ENCODE measurements at regions not wholly inside any gene's neighbourhood (a gene's known extent, or its start where the extent isn't known, plus 50 kb on each side); places are given as distances from the start of the nearest gene placed in this dataset.

GRCh38 chr4:100843910-100844309 lies 326.1 kb upstream of the EMCN start:
- no peak for DNase-seq (ENCODE audit: low read depth)

GRCh38 chr4:100842856-100843255 lies 325.0 kb upstream of the EMCN start:
- DNase-seq (ENCODE audit: low read depth), result no peak

DNA sequence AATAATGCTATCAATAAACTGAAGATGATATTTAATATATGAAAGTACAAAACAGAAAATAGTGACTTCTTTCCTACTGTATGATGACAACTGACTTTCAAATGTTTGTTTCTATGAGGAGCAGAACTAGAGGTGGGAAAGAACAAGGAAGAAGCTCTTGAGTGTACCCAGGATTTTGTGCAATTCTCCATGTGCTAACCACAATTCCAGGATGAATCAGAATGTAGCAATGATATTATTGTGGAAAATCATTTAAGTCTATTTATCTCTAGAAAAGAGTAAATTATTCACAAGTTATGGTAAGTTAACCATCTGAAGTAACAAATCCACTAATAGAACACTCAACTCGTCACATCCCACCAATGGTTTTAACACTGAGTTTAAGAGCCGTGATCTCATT lies 324.1 kb upstream of the EMCN start:
- DNase-seq (ENCODE audit: low read depth), result no peak

DNA sequence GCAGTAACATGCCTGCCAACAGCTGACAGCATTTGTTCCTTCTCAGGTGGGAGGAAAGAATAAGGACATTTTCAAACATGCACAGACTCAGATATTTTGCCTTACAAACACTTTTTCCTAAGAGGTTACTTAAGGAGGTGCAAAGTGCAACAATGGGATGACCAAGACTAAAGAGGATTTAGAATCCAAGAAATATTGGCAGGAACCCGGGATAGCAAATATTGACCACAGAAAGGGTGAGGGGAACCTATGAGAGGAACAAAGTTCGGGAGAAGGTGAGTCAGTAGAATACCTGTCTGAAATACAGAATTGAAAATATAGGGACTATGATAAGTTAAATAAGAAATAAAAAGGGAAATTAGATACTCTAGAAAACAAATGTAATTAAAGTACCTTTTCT lies 321.9 kb upstream of the EMCN start:
- DNase-seq (ENCODE audit: low read depth), result no peak

- no peak for DNase-seq (ENCODE audit: low read depth)
Measured at GRCh38 chr4:100838286-100838685, 320.5 kb upstream of the EMCN start.

GRCh38 chr4:100836929-100837328 lies 319.1 kb upstream of the EMCN start:
- DNase-seq (ENCODE audit: low read depth), result no peak

GRCh38 chr4:100834616-100835015 lies 316.8 kb upstream of the EMCN start:
- DNase-seq (ENCODE audit: low read depth), result no peak

DNA sequence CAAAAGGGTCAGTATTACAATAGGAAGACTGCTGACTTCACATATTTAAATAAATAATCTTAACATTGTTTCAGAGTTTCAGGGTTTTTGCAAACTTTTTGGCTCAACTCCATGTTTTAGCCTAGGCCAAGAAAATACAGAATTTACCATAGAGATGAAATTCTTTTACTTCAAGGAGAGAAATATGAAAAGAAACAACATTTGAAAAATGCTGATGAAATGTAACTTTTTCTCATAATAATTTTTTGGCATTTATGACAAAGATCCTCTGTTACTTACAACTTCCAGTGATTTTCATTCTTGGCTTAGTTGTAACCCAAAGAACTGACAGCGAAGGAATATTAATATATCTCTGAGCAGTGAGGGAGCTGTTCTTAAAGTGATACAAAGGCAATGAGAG lies 316.1 kb upstream of the EMCN start:
- no peak for DNase-seq (ENCODE audit: low read depth)

GRCh38 chr4:100828986-100829685 lies 311.3 kb upstream of the EMCN start:
- DNase-seq (ENCODE audit: low read depth), result peak; percentile 62

- DNase-seq (ENCODE audit: low read depth), result no peak
Measured at GRCh38 chr4:100828364-100828763, 310.5 kb upstream of the EMCN start.

DNA sequence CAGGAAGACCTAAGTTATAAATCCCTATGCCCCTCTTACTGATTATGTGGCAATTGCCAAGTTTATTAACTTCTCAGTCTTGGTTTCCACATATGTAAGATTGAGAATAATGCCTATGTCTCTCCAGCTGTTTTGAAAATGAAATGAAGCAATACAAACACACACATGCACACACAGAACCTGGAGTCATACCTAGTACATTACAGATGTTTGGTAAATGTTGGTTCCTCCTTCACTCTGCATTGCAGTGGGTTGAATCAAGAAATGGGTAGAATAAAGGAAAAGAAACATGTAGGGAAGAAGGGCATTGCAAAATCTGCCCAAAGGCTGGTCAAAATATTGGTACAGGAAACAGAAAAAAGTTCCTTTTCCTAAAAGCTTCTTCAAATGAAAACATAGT lies 309.9 kb upstream of the EMCN start:
- no peak for DNase-seq (ENCODE audit: low read depth)

DNA sequence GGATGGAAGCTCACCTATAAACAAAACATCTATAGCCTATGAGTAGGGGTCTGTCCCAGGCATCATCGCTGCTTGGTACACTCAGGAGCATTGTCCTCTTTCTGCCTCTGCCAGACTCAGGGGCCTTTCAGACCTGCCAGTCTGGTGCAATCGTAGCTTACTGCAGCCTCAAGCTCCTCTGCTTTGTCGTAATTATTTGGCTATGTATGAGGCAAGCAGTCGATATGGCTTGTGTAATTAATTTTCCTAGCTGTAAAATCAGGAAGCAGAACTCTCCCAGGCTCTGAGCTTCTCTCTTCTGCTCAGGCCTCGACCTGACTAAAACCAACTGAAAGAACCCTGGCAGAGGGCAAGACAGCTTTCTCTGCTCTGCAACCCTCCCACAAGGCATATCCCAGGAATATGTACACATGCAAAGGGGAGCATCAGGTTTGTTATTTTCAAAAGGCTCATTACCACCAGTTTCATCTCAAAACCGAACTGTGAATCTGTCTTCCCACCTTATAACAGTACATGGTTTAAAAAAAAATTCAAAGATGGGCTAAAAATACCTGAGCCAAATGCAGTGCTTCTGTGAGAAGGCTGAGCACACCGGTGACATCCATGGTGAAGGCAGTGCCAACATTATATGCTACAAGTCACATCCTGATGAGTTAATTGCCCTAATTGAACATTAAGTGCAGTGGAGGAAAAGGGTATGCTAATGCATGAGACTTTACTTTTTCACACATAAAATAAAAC lies 309.2 kb upstream of the EMCN start:
- DNase-seq (ENCODE audit: low read depth), result no peak

DNA sequence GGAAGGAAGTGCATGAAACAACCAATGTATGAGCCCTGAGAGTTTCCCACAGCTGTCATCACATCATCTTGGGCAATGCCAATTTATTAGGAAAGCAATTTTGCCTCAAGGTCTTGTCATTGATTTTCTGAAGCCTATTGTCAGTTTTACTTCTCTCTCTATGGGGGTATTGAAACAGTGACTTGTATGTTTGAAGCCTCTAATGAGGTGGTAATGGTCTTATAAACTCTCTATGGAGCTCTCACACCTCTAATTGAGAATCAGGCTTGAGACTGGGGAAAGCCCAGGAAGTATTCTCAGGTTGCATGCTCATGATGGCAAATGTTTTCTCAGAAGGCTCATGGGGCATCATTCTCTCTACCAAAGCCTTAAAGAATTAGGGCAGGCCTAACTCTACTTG lies 308.2 kb upstream of the EMCN start:
- no peak for DNase-seq (ENCODE audit: low read depth)

GRCh38 chr4:100823993-100824323 lies 306.1 kb upstream of the EMCN start:
- no peak for DNase-seq (ENCODE audit: low read depth)

DNA sequence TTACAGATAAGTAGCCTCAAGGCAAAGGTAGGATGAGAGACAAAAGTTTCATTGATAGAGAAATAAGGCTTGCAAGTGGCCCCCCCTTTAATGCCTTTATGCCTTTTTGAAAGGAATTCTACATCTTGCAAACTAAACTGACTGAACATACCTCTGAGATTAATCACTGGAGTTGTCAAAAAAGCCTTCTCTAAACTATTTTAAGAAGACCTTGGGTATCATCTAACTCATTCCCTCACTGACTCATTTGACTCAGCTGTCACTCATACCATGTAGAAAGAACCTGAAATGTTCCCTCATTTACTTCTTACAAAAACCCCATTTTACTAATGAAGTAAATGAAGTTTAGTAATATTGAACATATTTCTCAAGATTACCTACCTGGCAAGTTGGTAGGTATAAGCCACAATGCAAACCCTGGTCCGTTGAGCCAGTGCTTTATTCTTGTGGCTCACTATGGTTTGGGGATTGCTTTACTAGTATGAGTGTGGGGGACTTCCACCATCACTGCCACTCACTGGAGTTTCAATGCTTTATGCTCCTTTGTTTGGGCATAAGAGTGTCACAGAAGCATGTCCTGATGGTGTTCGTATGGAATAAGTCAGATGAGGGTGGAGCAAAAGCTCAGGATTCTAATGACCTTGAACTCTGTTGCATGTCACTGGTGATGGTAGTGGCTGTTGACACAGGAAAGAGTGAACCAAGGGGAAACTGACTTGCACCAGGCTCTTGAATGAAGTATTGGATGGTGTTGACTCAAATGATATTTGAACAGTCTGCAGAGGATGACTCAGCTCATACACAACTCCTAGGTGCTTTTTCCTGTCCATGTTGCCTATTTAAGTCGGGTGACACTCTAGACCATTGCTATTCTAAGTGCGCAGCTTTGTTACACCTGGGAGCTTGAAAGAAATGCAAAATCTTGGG lies 305.5 kb upstream of the EMCN start:
- DNase-seq (ENCODE audit: low read depth), result peak; percentile 87

GRCh38 chr4:100820249-100820648 lies 302.4 kb upstream of the EMCN start:
- DNase-seq (ENCODE audit: low read depth), result no peak

DNA sequence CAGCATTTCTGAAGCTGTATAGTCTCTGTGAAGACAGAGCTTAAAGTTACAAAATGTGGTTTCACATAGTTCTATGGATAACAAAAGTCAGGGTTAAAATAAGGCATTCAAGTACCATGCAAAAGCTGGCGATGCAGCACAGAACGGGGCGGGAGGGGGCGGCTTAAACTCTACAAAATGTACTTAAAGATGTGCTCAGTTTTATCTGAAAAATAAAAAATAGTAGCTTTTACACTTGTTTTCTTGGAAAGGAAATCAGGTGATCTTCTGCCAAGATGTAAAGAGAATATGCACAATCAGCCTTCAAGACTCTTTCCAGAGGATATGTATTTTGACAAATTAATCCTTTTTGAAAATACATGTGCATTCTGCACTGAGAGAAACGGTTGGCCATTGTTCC lies 301.7 kb upstream of the EMCN start:
- DNase-seq (ENCODE audit: low read depth), result no peak

DNA sequence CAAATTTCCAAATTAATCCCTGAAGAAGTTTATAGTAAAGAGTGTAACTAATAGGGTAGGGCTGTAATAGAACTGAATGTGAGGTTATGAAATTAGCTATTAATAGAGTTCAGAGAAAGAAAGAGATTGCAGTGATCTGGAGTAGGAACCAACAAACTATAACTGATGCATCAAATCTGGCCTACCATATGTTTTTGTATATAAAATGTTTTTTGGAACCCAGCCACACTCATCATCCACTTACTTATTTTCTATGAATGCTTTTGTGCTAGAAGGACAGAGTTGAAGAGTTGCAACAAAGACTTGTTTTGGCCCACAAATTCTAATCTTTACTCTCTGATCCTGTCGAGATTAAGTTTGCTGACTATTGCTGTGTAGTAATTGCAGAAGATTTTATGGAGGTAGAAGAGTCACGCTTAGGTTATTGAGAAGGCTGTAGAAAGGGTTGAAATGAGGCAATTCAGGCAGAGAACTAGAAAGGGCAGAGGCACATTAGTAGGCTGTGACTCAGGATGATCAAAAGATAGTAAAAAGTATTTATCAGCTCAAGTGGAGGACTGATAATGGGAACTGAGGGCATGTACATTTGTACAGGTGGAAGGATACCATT lies 298.7 kb upstream of the EMCN start:
- no peak for DNase-seq (ENCODE audit: low read depth)

DNA sequence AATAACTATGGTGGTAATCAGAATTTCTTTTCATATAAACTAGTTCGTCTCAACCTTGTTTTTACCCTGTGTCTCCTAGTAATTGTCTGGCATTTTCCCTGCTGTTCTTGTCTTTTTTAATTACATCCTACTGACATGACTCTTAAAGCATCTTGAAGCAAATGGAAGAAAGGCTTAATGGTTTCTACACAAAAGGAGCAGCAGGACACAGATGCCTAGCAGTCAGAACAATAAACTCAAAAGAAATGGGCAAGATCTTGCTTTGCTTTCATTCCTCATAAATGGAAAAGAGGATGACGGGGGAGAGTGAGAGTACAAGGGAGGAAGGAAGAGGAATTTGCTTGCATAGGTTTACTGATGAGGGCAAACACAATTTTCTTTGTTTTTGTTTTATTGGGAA lies 293.2 kb upstream of the EMCN start:
- DNase-seq (ENCODE audit: low read depth), result no peak

DNA sequence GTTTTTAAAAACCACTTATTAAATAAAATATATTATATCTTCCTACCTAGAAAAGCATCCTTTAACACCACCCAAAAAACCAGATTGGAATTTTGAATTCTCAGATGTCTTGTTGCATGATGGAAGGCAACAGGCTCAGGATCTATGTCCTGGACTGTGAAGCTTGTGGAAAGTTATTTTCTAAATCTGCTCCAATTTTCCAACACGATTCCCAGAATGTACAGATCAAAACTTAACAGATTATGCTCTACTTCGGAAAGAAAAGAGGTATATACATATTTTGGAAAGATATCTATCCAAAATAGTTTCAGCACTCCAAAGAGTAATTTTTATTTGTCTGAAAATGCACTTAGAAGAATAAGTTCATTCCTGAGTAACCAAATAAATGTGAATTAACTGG lies 291.7 kb upstream of the EMCN start:
- DNase-seq (ENCODE audit: low read depth), result no peak

GRCh38 chr4:100806988-100807387 lies 289.2 kb upstream of the EMCN start:
- no peak for DNase-seq (ENCODE audit: low read depth)

GRCh38 chr4:100805538-100805937 lies 287.7 kb upstream of the EMCN start:
- no peak for DNase-seq (ENCODE audit: low read depth)
